Breast epithelium (tissue), 4 donors: ENCODE measurements at regions not wholly inside any gene's neighbourhood (a gene's known extent, or its start where the extent isn't known, plus 50 kb on each side); places are given as distances from the start of the nearest gene placed in this dataset.

Source experiments
- DNase-seq, 2 donors: peaks; one replicate each; pipeline ENCODE4 v3.0.0-alpha.2; 2019; ENCODE audit warnings: low spot score in 2 of 2
- H3K27ac ChIP-seq, 2 donors: fragments of 200-600 bp; sonication (generic) in 1 of 2; one replicate each; pipeline ENCODE4 v1.5.1; 2016 to 2019; ENCODE audit warnings: mild to moderate bottlenecking in 1 of 2
- H3K27me3 ChIP-seq, 2 donors: fragments of 200-600 bp; sonication (generic) in 1 of 2; one replicate each; pipeline versions ENCODE4 v1.5.1 to v1.6.0; 2017 to 2019; ENCODE audit warnings: control low read depth in 1 of 2, mild to moderate bottlenecking in 1 of 2
- H3K36me3 ChIP-seq: fragments of 200-600 bp; one replicate; pipeline ENCODE4 v1.5.1; 2019
- H3K4me1 ChIP-seq, 2 donors: fragments of 200-600 bp; sonication (generic); one replicate each; pipeline ENCODE4 v1.5.1; 2016 to 2019; ENCODE audit warnings: control low read depth in 1 of 2
- H3K4me3 ChIP-seq, 3 donors: fragments of 200-600 bp; sonication (generic); 1 replicate in 2 of 3; 2 replicates in 1 of 3; pipeline ENCODE4 v1.5.1; 2016 to 2019; ENCODE audit warnings: mild to moderate bottlenecking in 3 of 3, moderate library complexity in 2 of 3
- H3K9me3 ChIP-seq, 2 donors: fragments of 200-600 bp; sonication (generic) in 1 of 2; one replicate each; pipeline ENCODE4 v1.5.1; 2016 to 2019; ENCODE audit warnings: control low read depth in 1 of 2
- CTCF ChIP-seq, 3 donors: fragments of 450-650 bp; IDR thresholded peaks; one replicate each; pipeline ENCODE4 v1.5.1; 2016 to 2017; ENCODE audit warnings: antibody characterized with exemption in 3 of 3, mild to moderate bottlenecking in 3 of 3, moderate library complexity in 3 of 3
- POLR2A ChIP-seq: fragments of 450-650 bp; IDR thresholded peaks from one replicate; pipeline ENCODE4 v1.6.1; 2016; ENCODE audit warnings: antibody characterized with exemption, mild to moderate bottlenecking, moderate library complexity
- POLR2AphosphoS5 ChIP-seq, 3 donors: sonication (generic); formaldehyde crosslinking; IDR thresholded peaks; one replicate each; pipeline ENCODE4 v1.6.1; 2017; ENCODE audit warnings: antibody characterized with exemption in 3 of 3
- intact Hi-C: fragments of 100-400 bp; cut with DNase I; formaldehyde crosslinking; loops from one replicate; pipeline ENCODE4 v1.15.1; 2023; ENCODE audit warnings: low total_unique reads

GRCh38 chr4:16442296-16442695 lies 216.0 kb upstream of the TAPT1 start:
- no peak for DNase-seq
- H3K4me3 ChIP-seq: no peak overlapping the region
- intact Hi-C loops: loop anchor here (10.0 kb wide), 1 partner anchor 147 kb away; no protein-coding TSS in a partner anchor
- H3K27ac ChIP-seq: no peak overlapping the region
- TF ChIP-seq POLR2AphosphoS5 (IDR thresholded peaks at IDR 0.05): no peak
- no peak for TF ChIP-seq POLR2A
- no peaks in the 10 kb centered on the region for H3K4me1 ChIP-seq
- H3K9me3 ChIP-seq: peaks cover 8 to 9% of the 10 kb centered on the region in 2 donors
- no peaks in the 10 kb centered on the region for H3K27me3 ChIP-seq
- H3K36me3 ChIP-seq: no peaks in the 10 kb centered on the region

- TF ChIP-seq POLR2A (no peak), CTCF (IDR thresholded peaks at IDR 0.05) (no peak), POLR2AphosphoS5 (IDR thresholded peaks at IDR 0.05) (no peak)
- no peak for DNase-seq
- H3K4me3 ChIP-seq: no peak overlapping the region
- intact Hi-C loops: loop anchor here (10.0 kb wide), 1 partner anchor 145 kb away; no protein-coding TSS in a partner anchor
- no peaks in the 10 kb centered on the region for H3K27me3 ChIP-seq
- no peaks in the 10 kb centered on the region for H3K4me1 ChIP-seq
- peaks cover 10 to 16% of the 10 kb centered on the region in 2 donors for H3K9me3 ChIP-seq
- H3K27ac ChIP-seq: no peak overlapping the region
- H3K36me3 ChIP-seq: no peaks in the 10 kb centered on the region
These were observed 213.5 kb upstream of the TAPT1 start for GRCh38 chr4:16439768-16440167.

GRCh38 chr4:16438986-16439385 lies 212.7 kb upstream of the TAPT1 start:
- Histone ChIP-seq H3K9me3 (peaks cover 10 to 16% of the 10 kb centered on the region in 2 donors), H3K27me3 (no peaks in the 10 kb centered on the region), H3K4me3 (no peak overlapping the region), H3K36me3 (no peaks in the 10 kb centered on the region), H3K27ac (no peak overlapping the region), H3K4me1 (no peaks in the 10 kb centered on the region)
- DNase-seq: no peak
- no peak for TF ChIP-seq POLR2A
- no peak for TF ChIP-seq POLR2AphosphoS5 (IDR thresholded peaks at IDR 0.05)
- TF ChIP-seq CTCF (IDR thresholded peaks at IDR 0.05): no peak
- intact Hi-C loops: no loop called here

GRCh38 chr4:16437836-16438235 lies 211.6 kb upstream of the TAPT1 start:
- Histone ChIP-seq H3K36me3 (no peaks in the 10 kb centered on the region), H3K4me3 (no peak overlapping the region), H3K4me1 (no peaks in the 10 kb centered on the region), H3K9me3 (peaks cover 10 to 16% of the 10 kb centered on the region in 2 donors), H3K27ac (no peak overlapping the region), H3K27me3 (no peaks in the 10 kb centered on the region)
- no peak for TF ChIP-seq CTCF (IDR thresholded peaks at IDR 0.05)
- TF ChIP-seq POLR2AphosphoS5 (IDR thresholded peaks at IDR 0.05): no peak
- TF ChIP-seq POLR2A: no peak
- intact Hi-C loops: no loop called here
- DNase-seq: no peak

- no peak for TF ChIP-seq POLR2AphosphoS5 (IDR thresholded peaks at IDR 0.05)
- no peak overlapping the region for H3K27ac ChIP-seq
- H3K36me3 ChIP-seq: no peaks in the 10 kb centered on the region
- no peaks in the 10 kb centered on the region for H3K4me1 ChIP-seq
- peaks cover 0 to 3% of the 10 kb centered on the region in 2 donors for H3K9me3 ChIP-seq
- intact Hi-C loops: no loop called here
- DNase-seq: no peak
- H3K4me3 ChIP-seq: no peak overlapping the region
- H3K27me3 ChIP-seq: no peaks in the 10 kb centered on the region
These were observed 205.6 kb upstream of the TAPT1 start for GRCh38 chr4:16431866-16432265.

GRCh38 chr4:16418814-16419213 lies 192.5 kb upstream of the TAPT1 start:
- DNase-seq: no peak
- H3K27me3 ChIP-seq: no peaks in the 10 kb centered on the region
- TF ChIP-seq POLR2AphosphoS5 (IDR thresholded peaks at IDR 0.05): no peak
- TF ChIP-seq CTCF (IDR thresholded peaks at IDR 0.05): no peak
- no peak for TF ChIP-seq POLR2A
- H3K4me3 ChIP-seq: no peak overlapping the region
- no peak overlapping the region for H3K27ac ChIP-seq
- H3K9me3 ChIP-seq: peaks cover 0 to 19% of the 10 kb centered on the region in 2 donors
- intact Hi-C loops: no loop called here
- H3K36me3 ChIP-seq: no peaks in the 10 kb centered on the region
- no peaks in the 10 kb centered on the region for H3K4me1 ChIP-seq
